SK-N-SH treated with all-trans-retinoic acid at 6 μM for 48 hours (cell line): ENCODE measurements at regions not wholly inside any gene's neighbourhood (a gene's known extent, or its start where the extent isn't known, plus 50 kb on each side); places are given as distances from the start of the nearest gene placed in this dataset.

Source experiments
- ARNTL ChIP-seq: fragments of 450-650 bp; formaldehyde crosslinking; IDR thresholded peaks from 2 replicates; pipeline ENCODE4 v1.5.0; 2020; ENCODE audit warnings: low read depth, mild to moderate bottlenecking, moderate library complexity, borderline replicate concordance
- BACH2 ChIP-seq: fragments of 250-450 bp; sonication (Bioruptor Pico); IDR thresholded peaks from 2 replicates; pipeline ENCODE4 v1.9.0; 2021; ENCODE audit warnings: mild to moderate bottlenecking, borderline replicate concordance
- CREB5 ChIP-seq: fragments of 250-450 bp; sonication (Bioruptor Pico); IDR thresholded peaks from 2 replicates; pipeline ENCODE4 v1.5.1; 2020; ENCODE audit warnings: low read depth, mild to moderate bottlenecking, moderate library complexity
- CSDC2 ChIP-seq: fragments of 250-450 bp; sonication (Bioruptor Pico); IDR thresholded peaks from 2 replicates; pipeline ENCODE4 v1.5.0; 2020; ENCODE audit warnings: mild to moderate bottlenecking, moderate library complexity
- ISL1 ChIP-seq: fragments of 250-450 bp; sonication (Bioruptor Pico); IDR thresholded peaks from 2 replicates; pipeline ENCODE4 v2.1.2; 2022; ENCODE audit warnings: mild to moderate bottlenecking, moderate library complexity
- PATZ1 ChIP-seq: fragments of 250-450 bp; sonication (Bioruptor Pico); IDR thresholded peaks from 2 replicates; pipeline ENCODE4 v1.8.0; 2020; ENCODE audit warnings: mild to moderate bottlenecking, moderate library complexity, borderline replicate concordance
- PPARA ChIP-seq: fragments of 250-450 bp; sonication (Bioruptor Pico); IDR thresholded peaks from 2 replicates; pipeline ENCODE4 v1.5.0; 2020; ENCODE audit warnings: mild to moderate bottlenecking, borderline replicate concordance
- SNAI2 ChIP-seq: fragments of 250-450 bp; sonication (Bioruptor Pico); IDR thresholded peaks from 2 replicates; pipeline ENCODE4 v1.5.0; 2020; ENCODE audit warnings: mild to moderate bottlenecking, moderate library complexity
- TOX ChIP-seq: fragments of 250-450 bp; sonication (Bioruptor Pico); IDR thresholded peaks from 2 replicates; pipeline ENCODE4 v1.8.0; 2021; ENCODE audit warnings: mild to moderate bottlenecking, moderate library complexity, borderline replicate concordance
- ZFP30 ChIP-seq: fragments of 450-650 bp; formaldehyde crosslinking; IDR thresholded peaks from 2 replicates; pipeline ENCODE4 v1.5.0; 2022; ENCODE audit warnings: mild to moderate bottlenecking, moderate library complexity
- TF ChIP-seq, protein P1 (sequence below): fragments of 250-450 bp; sonication (Bioruptor Pico); IDR thresholded peaks from 2 replicates; pipeline ENCODE4 v1.5.1; 2021; ENCODE audit warnings: mild to moderate bottlenecking, moderate library complexity

DNA sequence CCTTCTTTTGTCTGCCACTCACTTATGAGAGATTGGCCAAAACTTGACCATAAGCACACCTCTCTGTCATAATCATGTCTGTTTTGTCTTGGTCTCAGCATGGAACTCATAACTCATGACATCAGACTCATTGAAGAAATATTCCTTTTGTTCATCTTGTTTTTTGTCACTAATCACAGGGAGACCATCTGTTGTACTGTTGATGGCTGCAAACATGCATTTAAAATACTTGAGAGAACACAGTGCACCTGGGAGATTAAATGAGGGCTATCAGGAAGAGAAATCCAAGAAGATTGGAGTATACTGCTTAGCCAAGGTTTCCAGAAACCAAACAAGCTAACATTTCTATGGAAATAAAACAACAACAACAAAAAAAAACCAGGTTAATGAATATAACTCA, 689.7 kb downstream of the EPM2A start:
- TF ChIP-seq BACH2 (CRISPR knock-in tag) (no peak), PATZ1 (no peak), ARNTL (CRISPR knock-in tag) (no peak), PPARA (CRISPR knock-in tag) (no peak), CREB5 (CRISPR knock-in tag) (no peak), ISL1 (CRISPR knock-in tag) (peak; percentile 63), ZFP30 (CRISPR knock-in tag) (no peak), TOX (CRISPR knock-in tag) (no peak), SNAI2 (CRISPR knock-in tag) (no peak), CSDC2 (CRISPR knock-in tag) (no peak)
- TF ChIP-seq, protein P1, sequence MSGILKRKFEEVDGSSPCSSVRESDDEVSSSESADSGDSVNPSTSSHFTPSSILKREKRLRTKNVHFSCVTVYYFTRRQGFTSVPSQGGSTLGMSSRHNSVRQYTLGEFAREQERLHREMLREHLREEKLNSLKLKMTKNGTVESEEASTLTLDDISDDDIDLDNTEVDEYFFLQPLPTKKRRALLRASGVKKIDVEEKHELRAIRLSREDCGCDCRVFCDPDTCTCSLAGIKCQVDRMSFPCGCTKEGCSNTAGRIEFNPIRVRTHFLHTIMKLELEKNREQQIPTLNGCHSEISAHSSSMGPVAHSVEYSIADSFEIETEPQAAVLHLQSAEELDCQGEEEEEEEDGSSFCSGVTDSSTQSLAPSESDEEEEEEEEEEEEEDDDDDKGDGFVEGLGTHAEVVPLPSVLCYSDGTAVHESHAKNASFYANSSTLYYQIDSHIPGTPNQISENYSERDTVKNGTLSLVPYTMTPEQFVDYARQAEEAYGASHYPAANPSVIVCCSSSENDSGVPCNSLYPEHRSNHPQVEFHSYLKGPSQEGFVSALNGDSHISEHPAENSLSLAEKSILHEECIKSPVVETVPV: no peak
